ENCODE measurements at regions not wholly inside any gene's neighbourhood (a gene's known extent, or its start where the extent isn't known, plus 50 kb on each side); places are given as distances from the start of the nearest gene placed in this dataset.

DNA sequence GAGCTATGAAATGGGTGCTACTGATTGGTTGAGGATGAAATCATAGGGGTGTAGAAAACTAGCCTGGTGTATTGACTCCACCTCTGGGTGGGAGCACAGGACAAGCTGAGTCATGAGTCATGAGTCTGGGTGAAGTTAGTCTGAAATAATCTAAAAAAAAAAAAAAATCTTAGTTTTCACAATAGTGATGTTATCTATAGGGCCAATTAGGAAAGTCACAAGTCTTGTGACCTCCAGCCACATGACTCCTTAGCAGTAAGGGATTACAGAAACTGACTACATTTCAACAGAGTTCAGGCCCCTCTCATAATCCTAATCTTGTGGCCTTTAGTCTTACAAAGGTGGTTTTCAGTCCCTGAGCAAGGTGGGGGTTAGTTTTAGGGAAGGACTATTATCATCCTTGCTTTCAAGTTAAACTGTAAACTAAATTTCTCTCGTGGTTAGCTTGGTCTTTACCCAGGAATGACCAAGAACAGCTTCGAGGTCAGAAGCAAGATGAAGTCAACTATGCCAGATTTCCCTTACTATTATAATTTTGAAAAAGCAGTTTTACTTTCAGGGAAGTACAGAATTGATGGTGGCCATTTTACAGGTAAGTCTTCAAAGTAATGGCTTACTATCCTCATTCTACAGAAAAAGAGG is 338.0 kb upstream of the GYPC start (continued):
- TF ChIP-seq, protein P1, sequence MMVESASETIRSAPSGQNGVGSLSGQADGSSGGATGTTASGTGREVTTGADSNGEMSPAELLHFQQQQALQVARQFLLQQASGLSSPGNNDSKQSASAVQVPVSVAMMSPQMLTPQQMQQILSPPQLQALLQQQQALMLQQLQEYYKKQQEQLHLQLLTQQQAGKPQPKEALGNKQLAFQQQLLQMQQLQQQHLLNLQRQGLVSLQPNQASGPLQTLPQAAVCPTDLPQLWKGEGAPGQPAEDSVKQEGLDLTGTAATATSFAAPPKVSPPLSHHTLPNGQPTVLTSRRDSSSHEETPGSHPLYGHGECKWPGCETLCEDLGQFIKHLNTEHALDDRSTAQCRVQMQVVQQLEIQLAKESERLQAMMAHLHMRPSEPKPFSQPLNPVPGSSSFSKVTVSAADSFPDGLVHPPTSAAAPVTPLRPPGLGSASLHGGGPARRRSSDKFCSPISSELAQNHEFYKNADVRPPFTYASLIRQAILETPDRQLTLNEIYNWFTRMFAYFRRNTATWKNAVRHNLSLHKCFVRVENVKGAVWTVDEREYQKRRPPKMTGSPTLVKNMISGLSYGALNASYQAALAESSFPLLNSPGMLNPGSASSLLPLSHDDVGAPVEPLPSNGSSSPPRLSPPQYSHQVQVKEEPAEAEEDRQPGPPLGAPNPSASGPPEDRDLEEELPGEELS (CRISPR knock-in tag; IDR thresholded peaks at IDR 0.05), result no peak
- TF ChIP-seq ZNF232 (CRISPR knock-in tag; IDR thresholded peaks at IDR 0.05) (no peak), ZNF396 (CRISPR knock-in tag; IDR thresholded peaks at IDR 0.05; ENCODE audit: borderline replicate concordance) (no peak), TEAD1 (CRISPR knock-in tag; IDR thresholded peaks at IDR 0.05) (no peak), RELA (CRISPR knock-in tag; IDR thresholded peaks at IDR 0.05; ENCODE audit: borderline replicate concordance) (no peak), FOXJ3 (CRISPR knock-in tag; IDR thresholded peaks at IDR 0.05; ENCODE audit: borderline replicate concordance) (no peak), NFE2L1 (CRISPR knock-in tag; IDR thresholded peaks at IDR 0.05) (no peak), NFYB (CRISPR knock-in tag; conservative IDR thresholded peaks at IDR 0.05; ENCODE audit: low read depth) (no peak), NR2C2 (CRISPR knock-in tag; IDR thresholded peaks at IDR 0.05) (no peak), CREB1 (CRISPR knock-in tag; IDR thresholded peaks at IDR 0.05) (no peak), MYBL2 (CRISPR knock-in tag; IDR thresholded peaks at IDR 0.05) (no peak)
- TF ChIP-seq, protein P2, sequence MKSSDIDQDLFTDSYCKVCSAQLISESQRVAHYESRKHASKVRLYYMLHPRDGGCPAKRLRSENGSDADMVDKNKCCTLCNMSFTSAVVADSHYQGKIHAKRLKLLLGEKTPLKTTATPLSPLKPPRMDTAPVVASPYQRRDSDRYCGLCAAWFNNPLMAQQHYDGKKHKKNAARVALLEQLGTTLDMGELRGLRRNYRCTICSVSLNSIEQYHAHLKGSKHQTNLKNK (CRISPR knock-in tag; IDR thresholded peaks at IDR 0.05), result no peak

DNA sequence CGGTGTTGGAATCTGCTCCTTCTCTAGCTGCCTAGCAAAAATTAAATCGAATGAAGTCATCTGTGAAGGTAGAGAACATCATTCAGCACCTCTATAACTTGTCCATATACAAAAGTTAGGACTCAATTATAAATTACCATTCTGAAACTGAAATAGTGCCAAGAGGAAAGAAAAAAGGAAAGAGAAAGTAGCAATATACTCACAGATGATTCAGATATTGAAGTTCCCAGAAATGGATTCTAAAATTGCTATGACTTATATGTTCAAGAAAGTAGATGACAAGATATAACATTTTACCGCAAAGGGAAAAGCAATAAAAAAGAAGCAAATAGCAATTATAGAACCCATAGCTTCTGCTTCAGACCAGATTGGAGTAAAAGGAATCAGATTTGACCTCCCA is 333.6 kb upstream of the GYPC start:
- ChIA-PET CTCF (no interaction called here), POLR2A (no interaction called here)
- ATAC-seq, result no peak
- no peak overlapping the region for H3K27ac Mint-ChIP-seq
- H3K36me3 Mint-ChIP-seq, result peaks cover 45% of the 10 kb centered on the region
- no peak overlapping the region for H3K4me3 Mint-ChIP-seq
- H3K4me1 Mint-ChIP-seq, result no peaks in the 10 kb centered on the region
- peaks cover 65% of the 10 kb centered on the region for H3K9me3 Mint-ChIP-seq
- TF ChIP-seq TCF7 (CRISPR knock-in tag; IDR thresholded peaks at IDR 0.05; ENCODE audit: low read depth) (no peak), CREB1 (CRISPR knock-in tag; IDR thresholded peaks at IDR 0.05) (no peak), EMX1 (CRISPR knock-in tag; IDR thresholded peaks at IDR 0.05) (no peak), SMAD3 (CRISPR knock-in tag; IDR thresholded peaks at IDR 0.05; ENCODE audit: borderline replicate concordance) (no peak)
- TF ChIP-seq, protein P3, sequence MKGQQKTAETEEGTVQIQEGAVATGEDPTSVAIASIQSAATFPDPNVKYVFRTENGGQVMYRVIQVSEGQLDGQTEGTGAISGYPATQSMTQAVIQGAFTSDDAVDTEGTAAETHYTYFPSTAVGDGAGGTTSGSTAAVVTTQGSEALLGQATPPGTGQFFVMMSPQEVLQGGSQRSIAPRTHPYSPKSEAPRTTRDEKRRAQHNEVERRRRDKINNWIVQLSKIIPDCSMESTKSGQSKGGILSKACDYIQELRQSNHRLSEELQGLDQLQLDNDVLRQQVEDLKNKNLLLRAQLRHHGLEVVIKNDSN (CRISPR knock-in tag; IDR thresholded peaks at IDR 0.05), result no peak
- TF ChIP-seq, protein P4, sequence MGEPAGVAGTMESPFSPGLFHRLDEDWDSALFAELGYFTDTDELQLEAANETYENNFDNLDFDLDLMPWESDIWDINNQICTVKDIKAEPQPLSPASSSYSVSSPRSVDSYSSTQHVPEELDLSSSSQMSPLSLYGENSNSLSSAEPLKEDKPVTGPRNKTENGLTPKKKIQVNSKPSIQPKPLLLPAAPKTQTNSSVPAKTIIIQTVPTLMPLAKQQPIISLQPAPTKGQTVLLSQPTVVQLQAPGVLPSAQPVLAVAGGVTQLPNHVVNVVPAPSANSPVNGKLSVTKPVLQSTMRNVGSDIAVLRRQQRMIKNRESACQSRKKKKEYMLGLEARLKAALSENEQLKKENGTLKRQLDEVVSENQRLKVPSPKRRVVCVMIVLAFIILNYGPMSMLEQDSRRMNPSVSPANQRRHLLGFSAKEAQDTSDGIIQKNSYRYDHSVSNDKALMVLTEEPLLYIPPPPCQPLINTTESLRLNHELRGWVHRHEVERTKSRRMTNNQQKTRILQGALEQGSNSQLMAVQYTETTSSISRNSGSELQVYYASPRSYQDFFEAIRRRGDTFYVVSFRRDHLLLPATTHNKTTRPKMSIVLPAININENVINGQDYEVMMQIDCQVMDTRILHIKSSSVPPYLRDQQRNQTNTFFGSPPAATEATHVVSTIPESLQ (CRISPR knock-in tag; IDR thresholded peaks at IDR 0.05), result no peak
- TF ChIP-seq, protein P5, sequence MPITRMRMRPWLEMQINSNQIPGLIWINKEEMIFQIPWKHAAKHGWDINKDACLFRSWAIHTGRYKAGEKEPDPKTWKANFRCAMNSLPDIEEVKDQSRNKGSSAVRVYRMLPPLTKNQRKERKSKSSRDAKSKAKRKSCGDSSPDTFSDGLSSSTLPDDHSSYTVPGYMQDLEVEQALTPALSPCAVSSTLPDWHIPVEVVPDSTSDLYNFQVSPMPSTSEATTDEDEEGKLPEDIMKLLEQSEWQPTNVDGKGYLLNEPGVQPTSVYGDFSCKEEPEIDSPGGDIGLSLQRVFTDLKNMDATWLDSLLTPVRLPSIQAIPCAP (CRISPR knock-in tag; IDR thresholded peaks at IDR 0.05), result no peak
- peaks cover 4% of the 10 kb centered on the region; the same call in 1 of the 2 replicates for H3K27me3 Mint-ChIP-seq (ENCODE audit: low read depth)
- DNase-seq (ENCODE audit: low spot score), result no peak

DNA sequence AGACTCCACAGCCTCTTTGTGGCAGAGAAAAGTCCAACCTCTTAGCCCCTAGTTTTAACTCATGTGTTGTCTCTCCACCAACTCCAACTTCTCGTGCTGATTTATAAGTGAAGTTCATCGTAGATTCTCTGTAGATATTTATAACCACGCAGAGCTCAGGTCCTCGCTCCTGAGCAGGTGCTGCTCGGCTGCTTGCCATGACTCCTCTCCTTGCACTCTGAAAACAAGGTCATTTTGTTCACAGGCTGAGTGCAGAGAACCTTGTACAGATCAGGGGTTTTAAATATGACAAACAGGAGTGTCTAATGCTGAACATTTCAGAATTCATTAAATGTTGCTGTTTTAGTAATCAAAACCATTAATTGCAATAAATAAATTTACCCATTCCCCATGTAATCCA is 330.8 kb upstream of the GYPC start:
- Mint-ChIP-seq H3K4me3 (no peak overlapping the region), H3K4me1 (no peaks in the 10 kb centered on the region), H3K9me3 (peaks cover 69% of the 10 kb centered on the region), H3K27me3 (ENCODE audit: low read depth) (peaks cover 4% of the 10 kb centered on the region; the same call in 1 of the 2 replicates), H3K27ac (no peak overlapping the region), H3K36me3 (peaks cover 48% of the 10 kb centered on the region)
- ChIA-PET POLR2A (no interaction called here), CTCF (no interaction called here)
- DNase-seq (ENCODE audit: low spot score) (no peak), ATAC-seq (no peak)
- TF ChIP-seq ZNF263 (CRISPR knock-in tag; IDR thresholded peaks at IDR 0.05; ENCODE audit: low read depth) (no peak), FOXK1 (CRISPR knock-in tag; IDR thresholded peaks at IDR 0.05) (no peak), RELA (CRISPR knock-in tag; IDR thresholded peaks at IDR 0.05; ENCODE audit: borderline replicate concordance) (no peak), FOXJ3 (CRISPR knock-in tag; IDR thresholded peaks at IDR 0.05; ENCODE audit: borderline replicate concordance) (no peak)

Data from WTC11 (cell line).